Gastroesophageal sphincter (tissue), 3 donors: ENCODE measurements at regions not wholly inside any gene's neighbourhood (a gene's known extent, or its start where the extent isn't known, plus 50 kb on each side); places are given as distances from the start of the nearest gene placed in this dataset.

Experiments
- EP300 ChIP-seq: sonication (generic); formaldehyde crosslinking; IDR thresholded peaks from one replicate; pipeline ENCODE4 v1.6.1; 2017; ENCODE audit warnings: antibody characterized with exemption, mild to moderate bottlenecking
- POLR2A ChIP-seq, 2 donors: fragments of 450-650 bp; IDR thresholded peaks; one replicate each; pipeline ENCODE4 v1.6.1; 2017; ENCODE audit warnings: antibody characterized with exemption in 2 of 2, mild to moderate bottlenecking in 2 of 2, moderate library complexity in 1 of 2
- POLR2AphosphoS5 ChIP-seq: sonication (generic); formaldehyde crosslinking; IDR thresholded peaks from one replicate; pipeline ENCODE4 v1.6.1; 2017; ENCODE audit warnings: antibody characterized with exemption
- TF ChIP-seq, protein P1 (sequence below), 4 experiments: fragments of 200-600 bp in 2 of 4; fragments of 450-650 bp in 2 of 4; sonication (generic) in 1 of 4; IDR thresholded peaks; one replicate each; pipeline ENCODE4 v1.5.1; 2017 to 2019; ENCODE audit warnings: antibody characterized with exemption in 4 of 4, mild to moderate bottlenecking in 2 of 4, moderate library complexity in 2 of 4

DNA sequence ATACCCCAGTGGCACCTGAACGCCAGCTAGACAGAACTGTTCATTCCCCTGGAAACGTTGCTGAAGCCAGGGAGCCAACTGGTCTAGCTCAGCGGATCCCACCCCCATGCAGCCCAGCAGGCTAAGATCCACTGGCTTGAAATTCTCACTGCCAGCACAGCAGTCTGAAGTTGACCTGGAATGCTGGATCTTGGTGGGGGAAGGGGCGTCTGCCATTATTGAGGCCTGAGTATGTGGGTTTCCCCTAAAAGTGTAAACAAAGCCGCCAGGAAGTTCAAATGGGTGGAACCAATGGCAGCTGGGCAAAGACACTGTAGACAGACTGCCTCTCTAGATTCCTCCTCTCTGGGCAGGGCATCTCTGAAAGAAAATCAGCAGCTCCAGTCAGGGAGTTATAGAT is 213.0 kb downstream of the NKX6-1 start:
- TF ChIP-seq, protein P1, sequence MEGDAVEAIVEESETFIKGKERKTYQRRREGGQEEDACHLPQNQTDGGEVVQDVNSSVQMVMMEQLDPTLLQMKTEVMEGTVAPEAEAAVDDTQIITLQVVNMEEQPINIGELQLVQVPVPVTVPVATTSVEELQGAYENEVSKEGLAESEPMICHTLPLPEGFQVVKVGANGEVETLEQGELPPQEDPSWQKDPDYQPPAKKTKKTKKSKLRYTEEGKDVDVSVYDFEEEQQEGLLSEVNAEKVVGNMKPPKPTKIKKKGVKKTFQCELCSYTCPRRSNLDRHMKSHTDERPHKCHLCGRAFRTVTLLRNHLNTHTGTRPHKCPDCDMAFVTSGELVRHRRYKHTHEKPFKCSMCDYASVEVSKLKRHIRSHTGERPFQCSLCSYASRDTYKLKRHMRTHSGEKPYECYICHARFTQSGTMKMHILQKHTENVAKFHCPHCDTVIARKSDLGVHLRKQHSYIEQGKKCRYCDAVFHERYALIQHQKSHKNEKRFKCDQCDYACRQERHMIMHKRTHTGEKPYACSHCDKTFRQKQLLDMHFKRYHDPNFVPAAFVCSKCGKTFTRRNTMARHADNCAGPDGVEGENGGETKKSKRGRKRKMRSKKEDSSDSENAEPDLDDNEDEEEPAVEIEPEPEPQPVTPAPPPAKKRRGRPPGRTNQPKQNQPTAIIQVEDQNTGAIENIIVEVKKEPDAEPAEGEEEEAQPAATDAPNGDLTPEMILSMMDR (IDR thresholded peaks at IDR 0.05), result no peak
- TF ChIP-seq POLR2AphosphoS5 (no peak), POLR2A (IDR thresholded peaks at IDR 0.05) (no peak), EP300 (no peak)
